Ramos (cell line): ENCODE measurements at regions not wholly inside any gene's neighbourhood (a gene's known extent, or its start where the extent isn't known, plus 50 kb on each side); places are given as distances from the start of the nearest gene placed in this dataset.

Source experiments
- in situ Hi-C: fragments of 300-500 bp; cut with MboI; formaldehyde crosslinking; loops from one replicate; pipeline ENCODE4 v1.14.3; 2022; ENCODE audit warnings: low sequenced_read_pairs; ENCODE audit not compliant: unreplicated experiment

GRCh38 chr2:158049129-158049855 is 52.4 kb upstream of the UPP2 start:
- in situ Hi-C loops = no loop called here

- in situ Hi-C loops = no loop called here
Observed at GRCh38 chr2:158048327-158048726, 53.3 kb upstream of the UPP2 start.

GRCh38 chr2:158047156-158047611 is 54.5 kb upstream of the UPP2 start:
- in situ Hi-C loops = no loop called here

- in situ Hi-C loops = no loop called here
Observed at GRCh38 chr2:158046121-158046880, 55.4 kb upstream of the UPP2 start.

- in situ Hi-C loops = no loop called here
Observed at GRCh38 chr2:158045362-158045761, 56.3 kb upstream of the UPP2 start.

- in situ Hi-C loops = no loop called here
Observed at GRCh38 chr2:158043181-158043948, 58.3 kb upstream of the UPP2 start.

GRCh38 chr2:158042666-158043065 is 59.0 kb upstream of the UPP2 start:
- in situ Hi-C loops = no loop called here

GRCh38 chr2:158042245-158042644 is 59.4 kb upstream of the UPP2 start:
- in situ Hi-C loops = no loop called here

GRCh38 chr2:158041400-158041799 is 60.3 kb upstream of the UPP2 start:
- in situ Hi-C loops = no loop called here

- in situ Hi-C loops = no loop called here
Observed at GRCh38 chr2:158038901-158039300, 62.8 kb upstream of the UPP2 start.

- in situ Hi-C loops = no loop called here
Observed at GRCh38 chr2:158034198-158034866, 67.3 kb upstream of the UPP2 start.

GRCh38 chr2:158031371-158031770 is 70.3 kb upstream of the UPP2 start:
- in situ Hi-C loops = no loop called here

- in situ Hi-C loops = loop anchor here (10.0 kb wide), 1 partner anchor 719 kb away; no protein-coding TSS in a partner anchor
Observed at GRCh38 chr2:158025255-158025996, 76.2 kb upstream of the UPP2 start.

GRCh38 chr2:158024288-158024898 is 77.3 kb upstream of the UPP2 start:
- in situ Hi-C loops = loop anchor here (10.0 to 25.0 kb wide), 2 partner anchors 720 to 737 kb away; no protein-coding TSS in a partner anchor

GRCh38 chr2:158022888-158023287 is 78.8 kb upstream of the UPP2 start:
- in situ Hi-C loops = loop anchor here (10.0 to 25.0 kb wide), 2 partner anchors 722 to 736 kb away; no protein-coding TSS in a partner anchor

GRCh38 chr2:158021226-158021625 is 80.5 kb upstream of the UPP2 start:
- in situ Hi-C loops = loop anchor here (10.0 to 25.0 kb wide), 2 partner anchors 724 to 734 kb away; no protein-coding TSS in a partner anchor

GRCh38 chr2:158015428-158016076 is 86.1 kb upstream of the UPP2 start:
- in situ Hi-C loops = loop anchor here (25.0 kb wide), 1 partner anchor 728 kb away; no protein-coding TSS in a partner anchor

- in situ Hi-C loops = loop anchor here (25.0 kb wide), 1 partner anchor 727 kb away; no protein-coding TSS in a partner anchor
Observed at GRCh38 chr2:158013891-158014290, 87.8 kb upstream of the UPP2 start.
